IMR-90 (cell line): ENCODE measurements at regions not wholly inside any gene's neighbourhood (a gene's known extent, or its start where the extent isn't known, plus 50 kb on each side); places are given as distances from the start of the nearest gene placed in this dataset.

ENCODE experiments used
- ATAC-seq: fragments of 200-7000 bp; cut with Tn5 transposase; 2 replicates; pipeline ENCODE4 v1.9.1; 2020; ENCODE audit warnings: low read depth, mild to moderate bottlenecking, moderate library complexity
- BruUV-seq: library from RNA; stranded (reverse); fragments of 400-500 nt; replicated peaks from 2 replicates; lab custom pipeline; 2021; lab: Mats Ljungman, UMichigan
- CTCF ChIA-PET: fragments of 300-600 bp; formaldehyde crosslinking; extraction: SDS; loops from one replicate; lab custom pipeline; 2021; ENCODE audit warnings: antibody characterized with exemption; lab: Yijun Ruan, JAX
- POLR2A ChIA-PET: fragments of 300-600 bp; sonication (Branson Sonifier 250); formaldehyde crosslinking; loops from one replicate; lab custom pipeline; 2022; ENCODE audit warnings: antibody characterized with exemption; ENCODE audit not compliant: unreplicated experiment; lab: Charles Lee
- DNase-seq: peaks from one replicate; pipeline ENCODE4 v3.0.0; 2013
- H2AFZ ChIP-seq: replicated peaks from 2 replicates; pipeline ENCODE3; 2013; ENCODE audit warnings: low read length, mild to moderate bottlenecking; ENCODE audit not compliant: poor library complexity
- H2AK5ac ChIP-seq: 2 replicates; pipeline ENCODE4 v1.6.1; 2013; ENCODE audit warnings: low read depth, low read length, inconsistent platforms
- H2AK9ac ChIP-seq: replicated peaks from 2 replicates; pipeline ENCODE3; 2013; ENCODE audit warnings: mild to moderate bottlenecking, low read depth, low read length, moderate library complexity; ENCODE audit not compliant: poor library complexity
- H2BK120ac ChIP-seq: 2 replicates; pipeline ENCODE4 v1.6.1; 2013; ENCODE audit warnings: low read depth, low read length, inconsistent platforms
- H2BK15ac ChIP-seq: 3 replicates; pipeline ENCODE4 v1.6.1; 2013; ENCODE audit warnings: low read depth, low read length, inconsistent platforms
- H2BK20ac ChIP-seq: 2 replicates; pipeline ENCODE4 v1.6.1; 2013; ENCODE audit warnings: low read depth, mild to moderate bottlenecking, inconsistent platforms, low read length, moderate library complexity
- H2BK5ac ChIP-seq: 2 replicates; pipeline ENCODE4 v1.6.1; 2013; ENCODE audit warnings: mild to moderate bottlenecking, low read depth, low read length, inconsistent platforms; ENCODE audit not compliant: poor library complexity, severe bottlenecking
- H3K14ac ChIP-seq: replicated peaks from 2 replicates; pipeline ENCODE4 v1.6.1; 2013; ENCODE audit warnings: low read depth, low read length, inconsistent platforms
- H3K18ac ChIP-seq: 2 replicates; pipeline ENCODE4 v1.6.1; 2013; ENCODE audit warnings: low read depth, low read length, control low read depth
- H3K23ac ChIP-seq: 2 replicates; pipeline ENCODE4 v1.6.1; 2013; ENCODE audit warnings: low read depth, low read length, inconsistent platforms
- H3K27ac ChIP-seq: 2 replicates; pipeline ENCODE4 v1.5.1; 2013; ENCODE audit warnings: mild to moderate bottlenecking, control low read depth, low read length; ENCODE audit not compliant: insufficient read depth
- H3K27me3 ChIP-seq: 2 replicates; pipeline ENCODE4 v1.6.1; 2013; ENCODE audit warnings: low read length; ENCODE audit not compliant: control insufficient read depth, insufficient read depth
- H3K36me3 ChIP-seq: 2 replicates; pipeline ENCODE4 v1.6.1; 2013; ENCODE audit warnings: low read length, mixed read lengths; ENCODE audit not compliant: control insufficient read depth, insufficient read depth
- H3K4ac ChIP-seq: 2 replicates; pipeline ENCODE4 v1.6.1; 2013; ENCODE audit warnings: low read depth, low read length, inconsistent platforms
- H3K4me1 ChIP-seq: 2 replicates; pipeline ENCODE4 v1.6.1; 2013; ENCODE audit warnings: low read length, mixed read lengths; ENCODE audit not compliant: control insufficient read depth, insufficient read depth
- H3K4me2 ChIP-seq: 2 replicates; pipeline ENCODE4 v1.6.1; 2013; ENCODE audit warnings: low read depth, mild to moderate bottlenecking, control low read depth, low read length, moderate library complexity
- H3K4me3 ChIP-seq: 2 replicates; pipeline ENCODE4 v1.5.1; 2013; ENCODE audit warnings: low read depth, mild to moderate bottlenecking, control low read depth, low read length, moderate library complexity; ENCODE audit not compliant: insufficient read depth
- H3K56ac ChIP-seq: 2 replicates; pipeline ENCODE4 v1.6.1; 2013; ENCODE audit warnings: low read length, inconsistent platforms; ENCODE audit not compliant: insufficient read depth; ENCODE audit errors: extremely low read depth
- H3K79me1 ChIP-seq, 2 experiments: 2 replicates each; pipeline ENCODE4 v1.6.1; 2013; ENCODE audit warnings: low read length in 2 of 2, inconsistent platforms in 1 of 2, low read depth in 1 of 2
- H3K9ac ChIP-seq: 2 replicates; pipeline ENCODE4 v1.6.1; 2013; ENCODE audit warnings: low read depth, low read length, control low read depth
- H3K9me1 ChIP-seq: 2 replicates; pipeline ENCODE4 v1.6.1; 2013; ENCODE audit warnings: low read length, inconsistent platforms; ENCODE audit not compliant: insufficient read depth
- H3K9me3 ChIP-seq: 2 replicates; pipeline ENCODE4 v1.6.1; 2013; ENCODE audit warnings: low read length; ENCODE audit not compliant: control insufficient read depth, insufficient read depth
- H4K20me1 ChIP-seq: 2 replicates; pipeline ENCODE4 v1.6.1; 2013; ENCODE audit warnings: low read length, inconsistent platforms; ENCODE audit not compliant: insufficient read depth
- H4K5ac ChIP-seq: 2 replicates; pipeline ENCODE4 v1.6.1; 2013; ENCODE audit warnings: mild to moderate bottlenecking, low read depth, low read length, control low read depth
- H4K8ac ChIP-seq, 2 experiments: 2 replicates each; pipeline ENCODE4 v1.6.1; 2013; ENCODE audit warnings: low read depth in 2 of 2, low read length in 2 of 2, control low read depth in 1 of 2, inconsistent platforms in 1 of 2
- H4K91ac ChIP-seq: 2 replicates; pipeline ENCODE4 v1.6.1; 2013; ENCODE audit warnings: low read depth, low read length, inconsistent platforms; ENCODE audit not compliant: insufficient read depth
- NFE2L2 ChIP-seq: fragments of 150-350 bp; IDR thresholded peaks from 2 replicates; pipeline ENCODE4 v1.6.1; 2016; ENCODE audit warnings: low read depth, mild to moderate bottlenecking, low read length
- WGBS, 2 experiments: methylation state at CpG; one replicate each; pipeline versions ENCODE4 v1.1.5 to v1.1.7; 2013; ENCODE audit warnings: missing lambda C conversion rate in 2 of 2; ENCODE audit not compliant: insufficient read length in 1 of 2; ENCODE audit errors: extremely low coverage in 2 of 2; 5-methylcytosine and 5-hydroxymethylcytosine counted together
- dilution Hi-C: fragments of 300-500 bp; cut with HindIII; formaldehyde crosslinking; loops from one replicate; pipeline ENCODE4 v1.14.3; 2018; ENCODE audit warnings: low sequenced_read_pairs; ENCODE audit not compliant: unreplicated experiment
- in situ Hi-C: fragments of 300-500 bp; cut with MboI; formaldehyde crosslinking; loops from 3 replicates; pipeline ENCODE4 v1.14.3; 2019; ENCODE audit warnings: low sequenced_read_pairs, inconsistent platforms, mixed read lengths
- intact Hi-C: fragments of 100-400 bp; cut with micrococcal nuclease; formaldehyde crosslinking; loops from 2 replicates; pipeline ENCODE4 v1.10.0; 2022
- TF ChIP-seq, protein P1 (sequence below): fragments of 150-350 bp; IDR thresholded peaks from 2 replicates; pipeline ENCODE4 v1.6.1; 2016; ENCODE audit warnings: low read depth, mild to moderate bottlenecking, low read length, moderate library complexity, borderline replicate concordance

DNA sequence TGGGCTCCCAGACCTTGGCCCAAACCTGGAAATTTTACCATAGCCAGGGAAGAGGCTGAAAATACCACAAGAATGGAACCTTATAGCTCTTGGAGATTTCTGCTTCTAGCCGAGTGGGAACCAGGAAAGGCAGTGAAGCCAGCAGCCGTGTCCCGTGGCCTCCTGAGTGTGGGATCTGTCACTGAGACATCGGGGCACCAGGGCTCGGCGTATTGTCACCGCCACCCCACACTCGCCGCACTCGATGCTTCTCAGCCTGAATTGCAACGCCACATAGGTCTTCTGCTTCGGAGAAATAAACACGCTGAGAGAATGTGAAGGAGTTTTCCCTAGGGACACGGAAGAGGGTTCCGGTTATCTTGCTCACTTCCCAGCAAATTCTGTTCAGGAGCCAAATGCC lies 61.5 kb downstream of the DLL1 start:
- Histone ChIP-seq H4K5ac (no peak overlapping the region), H2BK20ac (no peak overlapping the region), H3K56ac (no peak overlapping the region), H3K18ac (no peak overlapping the region), H3K9me3 (no peaks in the 10 kb centered on the region), H3K4me1 (peaks cover 12% of the 10 kb centered on the region; the same call in 1 of the 2 replicates), H4K8ac (no peak overlapping the region), H3K4me2 (no peak overlapping the region), H3K4ac (no peak overlapping the region), H2BK5ac (no peak overlapping the region), H3K14ac (no peak overlapping the region), H2BK120ac (no peak overlapping the region), H3K9me1 (no peaks in the 10 kb centered on the region), H2AK5ac (no peak overlapping the region), H3K79me1 (no peaks in the 10 kb centered on the region), H2AK9ac (no peak overlapping the region), H2AFZ (no peak overlapping the region), H3K9ac (no peak overlapping the region), H3K27ac (no peak overlapping the region), H3K23ac (no peak overlapping the region), H3K36me3 (no peaks in the 10 kb centered on the region), H3K4me3 (no peak overlapping the region), H4K91ac (no peak overlapping the region), H3K27me3 (no peaks in the 10 kb centered on the region; the same call in 1 of the 2 replicates), H4K20me1 (no peaks in the 10 kb centered on the region; the same call in 1 of the 2 replicates), H2BK15ac (no peak overlapping the region)
- 71% methylated on average over 11 of the region's 15 CpGs; no CpG with 5 or more reads in 1 of the 2 experiments for WGBS, 2 experiments
- TF ChIP-seq, protein P1, sequence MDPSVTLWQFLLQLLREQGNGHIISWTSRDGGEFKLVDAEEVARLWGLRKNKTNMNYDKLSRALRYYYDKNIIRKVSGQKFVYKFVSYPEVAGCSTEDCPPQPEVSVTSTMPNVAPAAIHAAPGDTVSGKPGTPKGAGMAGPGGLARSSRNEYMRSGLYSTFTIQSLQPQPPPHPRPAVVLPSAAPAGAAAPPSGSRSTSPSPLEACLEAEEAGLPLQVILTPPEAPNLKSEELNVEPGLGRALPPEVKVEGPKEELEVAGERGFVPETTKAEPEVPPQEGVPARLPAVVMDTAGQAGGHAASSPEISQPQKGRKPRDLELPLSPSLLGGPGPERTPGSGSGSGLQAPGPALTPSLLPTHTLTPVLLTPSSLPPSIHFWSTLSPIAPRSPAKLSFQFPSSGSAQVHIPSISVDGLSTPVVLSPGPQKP = no peak
- TF ChIP-seq NFE2L2 = no peak
- BruUV-seq = no TSS peak
- in situ Hi-C loops (no loop called here), intact Hi-C loops (no loop called here), dilution Hi-C loops (no loop called here)
- ChIA-PET CTCF (no interaction called here), POLR2A (no interaction called here)
- DNase-seq (no peak), ATAC-seq (no peak)
